MV-4-11 (cell line): ENCODE measurements at regions not wholly inside any gene's neighbourhood (a gene's known extent, or its start where the extent isn't known, plus 50 kb on each side); places are given as distances from the start of the nearest gene placed in this dataset.
"Not testable (repeated sequence)": the region's sequence is repeated elsewhere in the genome, so short reads cannot be mapped to it uniquely, and the experiment has no call there.

Source experiments
- DNase-seq: peaks from one replicate; lab custom pipeline; 2025; lab: John Stamatoyannopoulos, UW

- DNase-seq: no peak
Measured at GRCh38 chr6:120357447-120357846, 976.8 kb downstream of the TBC1D32 start.

- no peak for DNase-seq
Measured at GRCh38 chr6:120355822-120356221, 978.5 kb downstream of the TBC1D32 start.

- DNase-seq: peak; percentile 57
Measured at GRCh38 chr6:120354452-120355098, 979.7 kb downstream of the TBC1D32 start.

GRCh38 chr6:120352491-120352890 is 981.8 kb downstream of the TBC1D32 start:
- DNase-seq: no peak

GRCh38 chr6:120348926-120349325 is 985.4 kb downstream of the TBC1D32 start:
- no peak for DNase-seq

- DNase-seq: no peak
Measured at GRCh38 chr6:120328521-120328920, 979.0 kb upstream of the MAN1A1 start.

GRCh38 chr6:120320481-120321162 is 971.1 kb upstream of the MAN1A1 start:
- no peak for DNase-seq

- DNase-seq: no peak
Measured at GRCh38 chr6:120304223-120304622, 954.7 kb upstream of the MAN1A1 start.

- no peak for DNase-seq
Measured at GRCh38 chr6:120303527-120303926, 954.0 kb upstream of the MAN1A1 start.

GRCh38 chr6:120302041-120302440 is 952.5 kb upstream of the MAN1A1 start:
- no peak for DNase-seq

GRCh38 chr6:120290964-120291363 is 941.4 kb upstream of the MAN1A1 start:
- DNase-seq: no peak

GRCh38 chr6:120282005-120282404 is 932.4 kb upstream of the MAN1A1 start:
- DNase-seq: no peak

GRCh38 chr6:120279466-120280167 is 930.1 kb upstream of the MAN1A1 start:
- DNase-seq: no peak

GRCh38 chr6:120278689-120279396 is 929.3 kb upstream of the MAN1A1 start:
- DNase-seq: no peak

- peak; percentile 44 for DNase-seq
Measured at GRCh38 chr6:120274547-120274946, 925.0 kb upstream of the MAN1A1 start.

- DNase-seq: no peak
Measured at GRCh38 chr6:120273411-120273810, 923.9 kb upstream of the MAN1A1 start.

GRCh38 chr6:120272038-120272437 is 922.5 kb upstream of the MAN1A1 start:
- DNase-seq: no peak

GRCh38 chr6:120268256-120268655 is 918.7 kb upstream of the MAN1A1 start:
- not testable (repeated sequence) for DNase-seq

GRCh38 chr6:120262354-120262753 is 912.8 kb upstream of the MAN1A1 start:
- no peak for DNase-seq

- DNase-seq: no peak
Measured at GRCh38 chr6:120260636-120261035, 911.1 kb upstream of the MAN1A1 start.

GRCh38 chr6:120254651-120255050 is 905.1 kb upstream of the MAN1A1 start:
- no peak for DNase-seq

GRCh38 chr6:120248451-120248850 is 898.9 kb upstream of the MAN1A1 start:
- no peak for DNase-seq

GRCh38 chr6:120237221-120237620 is 887.7 kb upstream of the MAN1A1 start:
- DNase-seq: peak; percentile 13
